ENCODE measurements at regions not wholly inside any gene's neighbourhood (a gene's known extent, or its start where the extent isn't known, plus 50 kb on each side); places are given as distances from the start of the nearest gene placed in this dataset.
"Not testable (repeated sequence)": the region's sequence is repeated elsewhere in the genome, so short reads cannot be mapped to it uniquely, and the experiment has no call there.

DNA sequence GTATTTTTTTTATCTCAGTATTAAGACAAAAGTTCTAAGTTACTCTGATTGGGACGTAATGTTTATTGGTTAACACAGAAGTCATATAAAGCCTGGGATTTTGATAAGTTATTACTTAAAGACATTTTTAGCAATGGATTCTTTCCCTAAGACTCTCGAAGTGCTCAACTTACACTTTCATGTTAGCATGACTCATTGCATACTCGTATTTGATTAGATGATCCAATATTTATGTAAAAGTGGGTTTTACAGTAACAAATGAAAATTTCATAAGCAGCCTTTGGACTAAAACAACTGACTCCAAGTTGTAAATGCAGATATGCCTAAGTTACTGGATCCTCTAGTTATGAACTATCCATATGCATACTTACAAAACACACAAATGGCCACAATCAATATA is 567.7 kb upstream of the NUDT12 start:
- no peak for DNase-seq
- Histone ChIP-seq H3K27ac (no peak overlapping the region), H3K36me3 (no peaks in the 10 kb centered on the region), H3K27me3 (no peaks in the 10 kb centered on the region), H3K4me3 (no peak overlapping the region), H3K9me3 (replicated peaks) (no peaks in the 10 kb centered on the region), H3K4me1 (no peaks in the 10 kb centered on the region)

DNA sequence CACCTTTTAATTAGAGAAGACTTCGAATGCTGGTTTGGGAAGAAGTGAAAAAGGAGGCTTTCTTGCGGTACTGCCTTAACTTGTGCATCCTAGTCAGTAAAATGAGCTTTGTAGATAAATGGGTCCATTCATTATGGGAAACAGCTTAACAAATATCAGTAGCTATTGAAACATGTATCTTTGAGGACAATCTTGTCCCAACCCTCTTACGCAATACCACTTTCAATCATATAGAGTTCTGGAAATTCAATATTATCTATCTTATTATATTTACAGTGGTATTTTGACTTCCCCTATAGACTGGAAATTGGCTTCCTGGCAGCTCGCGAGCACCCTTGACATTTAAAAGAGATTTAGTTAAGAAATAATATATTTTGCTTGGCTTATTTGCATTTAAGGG is 565.8 kb upstream of the NUDT12 start:
- no peaks in the 10 kb centered on the region for H3K27me3 ChIP-seq
- no peak overlapping the region for H3K4me3 ChIP-seq
- H3K36me3 ChIP-seq: no peaks in the 10 kb centered on the region
- H3K27ac ChIP-seq: no peak overlapping the region
- no peaks in the 10 kb centered on the region for H3K4me1 ChIP-seq
- H3K9me3 ChIP-seq (replicated peaks): no peaks in the 10 kb centered on the region
- DNase-seq: no peak

DNA sequence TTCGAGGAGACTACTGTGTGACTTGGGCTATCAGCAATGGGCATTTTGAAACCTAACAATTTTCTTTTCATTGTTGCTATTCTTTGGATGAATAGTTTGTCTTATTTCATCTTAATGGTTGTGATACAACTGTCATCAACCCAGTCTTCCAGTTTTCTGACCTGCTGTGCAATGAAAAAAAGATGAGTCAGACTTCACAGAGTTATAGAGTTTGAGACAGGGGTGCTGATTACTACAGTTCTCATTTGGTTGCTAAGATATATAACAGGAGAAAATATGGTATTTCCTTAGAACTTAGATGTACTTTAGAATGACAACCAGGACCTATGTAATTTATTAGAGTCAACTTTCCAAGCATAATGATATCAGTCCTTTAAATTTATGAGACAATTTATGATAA is 564.4 kb upstream of the NUDT12 start:
- Histone ChIP-seq H3K9me3 (replicated peaks) (no peaks in the 10 kb centered on the region), H3K4me1 (no peaks in the 10 kb centered on the region), H3K36me3 (no peaks in the 10 kb centered on the region), H3K4me3 (no peak overlapping the region), H3K27me3 (no peaks in the 10 kb centered on the region), H3K27ac (no peak overlapping the region)
- DNase-seq: no peak

DNA sequence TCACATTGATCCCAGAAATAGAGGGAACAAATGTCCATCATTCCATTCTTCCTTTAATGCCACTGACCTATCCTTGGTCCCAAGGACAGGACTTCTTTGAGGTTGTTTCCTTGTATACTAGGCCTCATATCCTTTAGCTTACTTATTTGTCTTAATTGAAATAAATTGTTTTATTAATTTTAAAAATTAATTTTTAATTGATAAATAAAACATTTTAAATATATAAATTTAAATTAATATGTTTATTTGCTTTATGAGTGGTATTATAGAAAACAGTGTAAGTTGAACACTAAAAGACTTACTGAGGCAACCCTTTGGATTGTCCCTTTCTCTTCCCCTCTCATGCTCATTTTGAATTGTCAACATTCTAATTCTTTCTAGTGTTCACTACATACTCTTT is 556.9 kb upstream of the NUDT12 start:
- Histone ChIP-seq H3K27me3 (no peaks in the 10 kb centered on the region), H3K4me3 (no peak overlapping the region), H3K36me3 (no peaks in the 10 kb centered on the region), H3K9me3 (replicated peaks) (no peaks in the 10 kb centered on the region), H3K4me1 (no peaks in the 10 kb centered on the region), H3K27ac (no peak overlapping the region)
- no peak for DNase-seq

DNA sequence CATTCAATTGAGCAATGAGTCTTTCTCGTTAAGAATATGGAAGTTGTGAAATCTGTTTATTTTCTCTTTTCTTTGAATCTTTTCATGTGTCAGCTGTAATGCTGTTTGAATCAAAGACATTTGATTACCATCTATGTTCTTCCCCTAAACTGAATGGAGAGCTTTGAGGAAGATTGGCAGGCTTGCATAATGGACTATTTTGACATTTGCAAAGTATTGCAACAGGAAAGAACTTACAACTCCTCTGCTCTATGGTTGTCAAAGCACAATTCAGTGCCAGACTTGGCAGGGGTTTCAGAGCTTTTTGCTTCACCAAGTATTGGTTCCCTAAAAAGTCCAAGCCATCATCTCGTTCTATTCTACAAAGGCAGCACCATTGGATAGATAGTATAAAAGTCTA is 549.0 kb upstream of the NUDT12 start:
- Histone ChIP-seq H3K27ac (no peak overlapping the region), H3K36me3 (no peaks in the 10 kb centered on the region), H3K27me3 (no peaks in the 10 kb centered on the region), H3K4me3 (no peak overlapping the region), H3K9me3 (replicated peaks) (no peaks in the 10 kb centered on the region; the same call in 1 of the 2 replicates), H3K4me1 (no peaks in the 10 kb centered on the region)
- no peak for DNase-seq

DNA sequence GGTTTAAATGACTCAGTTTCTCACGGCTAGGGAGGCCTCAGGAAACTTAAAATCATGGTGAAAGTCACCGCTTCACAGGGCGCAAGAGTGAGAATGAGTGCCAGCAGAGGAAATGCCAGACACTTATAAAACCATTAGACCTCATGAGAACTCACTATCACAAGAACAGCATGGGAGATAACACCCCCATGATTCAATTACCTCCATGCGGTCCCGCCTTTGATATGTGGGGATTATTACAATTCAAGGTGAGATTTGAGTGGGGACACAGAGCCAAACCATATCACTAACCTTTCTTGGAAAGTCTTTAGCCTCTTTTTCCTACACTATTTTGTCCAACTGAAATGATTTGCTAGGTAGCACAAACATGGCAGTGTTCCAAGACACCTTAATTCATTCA is 533.9 kb upstream of the NUDT12 start:
- no peaks in the 10 kb centered on the region; the same call in 1 of the 2 replicates for H3K4me1 ChIP-seq
- DNase-seq: no peak
- H3K36me3 ChIP-seq: no peaks in the 10 kb centered on the region
- H3K27me3 ChIP-seq: no peaks in the 10 kb centered on the region
- no peak overlapping the region for H3K27ac ChIP-seq
- H3K4me3 ChIP-seq: no peak overlapping the region
- H3K9me3 ChIP-seq (replicated peaks): no peaks in the 10 kb centered on the region

DNA sequence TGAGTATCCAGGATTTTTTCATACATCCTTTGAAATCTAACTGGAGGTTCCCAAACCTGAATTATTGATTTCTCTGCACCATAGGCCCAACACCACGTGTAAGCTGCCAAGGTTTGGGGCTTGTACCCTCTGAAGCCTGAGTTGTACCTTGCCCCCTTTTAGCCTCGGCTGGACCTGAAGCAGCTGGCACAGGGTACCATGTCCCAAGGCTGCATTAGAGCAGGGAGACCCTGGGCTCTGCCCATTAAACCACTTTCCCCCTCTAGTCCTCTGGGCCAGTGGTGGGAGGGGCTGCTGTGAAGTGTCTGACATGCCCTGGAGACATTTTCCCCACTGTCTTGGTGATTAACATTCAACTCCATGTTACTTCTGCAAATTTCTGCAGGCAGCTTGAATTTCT is 532.9 kb upstream of the NUDT12 start:
- Histone ChIP-seq H3K4me3 (no peak overlapping the region), H3K27ac (no peak overlapping the region), H3K27me3 (no peaks in the 10 kb centered on the region), H3K4me1 (no peaks in the 10 kb centered on the region), H3K36me3 (no peaks in the 10 kb centered on the region), H3K9me3 (replicated peaks) (no peaks in the 10 kb centered on the region)
- DNase-seq: no peak

DNA sequence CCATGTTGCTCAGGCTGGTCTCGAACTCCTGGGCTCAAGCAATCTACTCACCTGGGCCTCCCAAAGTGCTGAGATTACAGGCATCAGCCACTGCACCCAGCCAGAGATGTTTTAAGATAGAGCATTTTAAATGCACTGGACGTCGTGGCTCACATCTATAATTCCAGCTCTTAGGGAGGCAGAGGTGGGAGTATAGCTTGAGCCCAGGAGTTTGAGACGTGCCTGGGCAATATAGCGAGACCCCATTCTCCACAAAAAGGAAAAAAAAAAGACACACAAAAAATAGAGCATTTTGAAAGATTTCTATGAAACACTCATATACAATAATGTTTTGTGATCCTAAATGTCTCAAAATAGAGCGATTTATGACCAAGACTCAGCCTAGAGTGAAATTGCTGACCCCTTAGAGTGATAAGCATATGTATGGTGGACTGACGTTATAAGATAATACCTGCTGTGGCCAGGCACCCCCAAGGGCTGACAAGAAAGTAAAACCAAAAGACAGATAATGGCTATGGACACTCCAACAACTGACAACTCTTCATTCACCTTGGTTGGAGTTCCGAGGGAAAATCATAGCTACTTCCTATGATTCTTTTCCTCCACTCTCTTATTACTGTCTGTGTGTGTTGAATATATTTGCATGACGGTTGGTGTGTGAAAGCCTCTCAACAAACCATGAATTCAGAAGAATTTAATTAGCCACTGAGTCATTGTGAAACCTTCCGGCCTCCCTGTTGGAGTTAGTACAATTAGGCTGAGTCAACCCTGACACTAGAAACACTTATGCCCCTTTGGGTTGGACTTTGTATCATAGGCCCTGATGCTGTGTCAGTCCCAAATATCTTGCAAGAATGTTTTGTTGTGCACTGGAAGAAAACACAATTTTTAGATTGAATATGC is 526.5 kb upstream of the NUDT12 start:
- no peak for DNase-seq
- H3K4me3 ChIP-seq: no peak overlapping the region
- H3K9me3 ChIP-seq (replicated peaks): no peaks in the 10 kb centered on the region
- H3K4me1 ChIP-seq: no peaks in the 10 kb centered on the region
- H3K36me3 ChIP-seq: no peaks in the 10 kb centered on the region
- no peaks in the 10 kb centered on the region for H3K27me3 ChIP-seq
- H3K27ac ChIP-seq: no peak overlapping the region

DNA sequence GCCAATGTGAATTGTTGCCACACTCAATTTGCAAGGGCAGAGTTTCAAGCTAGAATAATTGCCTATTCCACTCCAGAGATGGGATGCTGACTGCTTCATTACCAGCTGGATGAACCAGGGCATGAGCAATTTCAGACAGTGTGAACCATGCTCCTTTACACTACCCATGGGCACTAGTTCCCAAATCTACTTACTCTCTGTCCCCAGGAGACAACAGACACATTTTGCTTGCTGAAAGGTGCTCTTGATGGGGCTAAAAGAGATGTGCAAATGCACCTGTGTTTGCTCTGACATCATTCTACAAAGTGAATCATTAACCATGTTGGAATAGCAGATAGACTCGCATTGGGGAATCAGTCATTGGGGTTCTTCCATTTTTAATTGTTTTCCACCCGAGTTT is 522.3 kb upstream of the NUDT12 start:
- H3K4me3 ChIP-seq: no peak overlapping the region
- H3K27me3 ChIP-seq: no peaks in the 10 kb centered on the region
- no peak for DNase-seq
- H3K4me1 ChIP-seq: no peaks in the 10 kb centered on the region
- H3K36me3 ChIP-seq: no peaks in the 10 kb centered on the region
- H3K27ac ChIP-seq: no peak overlapping the region
- no peaks in the 10 kb centered on the region for H3K9me3 ChIP-seq (replicated peaks)

DNA sequence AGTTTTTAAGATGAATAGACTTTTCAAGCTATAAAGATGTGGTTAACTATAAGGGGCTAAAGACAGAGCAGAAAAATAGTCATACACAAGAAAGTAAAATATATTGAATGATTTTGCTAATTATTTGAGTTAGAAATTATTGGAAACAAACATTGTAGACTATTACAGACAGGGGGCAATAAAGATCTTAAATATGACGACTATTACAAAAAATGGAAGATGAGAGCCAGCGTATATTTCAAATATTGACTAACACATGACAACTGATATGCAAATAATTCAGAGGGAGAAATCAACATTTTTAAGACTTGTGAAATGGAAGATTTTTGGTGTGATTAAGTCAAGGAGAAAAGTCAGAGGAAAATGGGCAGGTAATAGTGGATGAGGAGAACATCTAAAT is 520.2 kb upstream of the NUDT12 start:
- no peaks in the 10 kb centered on the region for H3K9me3 ChIP-seq (replicated peaks)
- no peaks in the 10 kb centered on the region for H3K4me1 ChIP-seq
- no peak for DNase-seq
- H3K36me3 ChIP-seq: no peaks in the 10 kb centered on the region
- H3K27me3 ChIP-seq: no peaks in the 10 kb centered on the region
- no peak overlapping the region for H3K27ac ChIP-seq
- H3K4me3 ChIP-seq: no peak overlapping the region

DNA sequence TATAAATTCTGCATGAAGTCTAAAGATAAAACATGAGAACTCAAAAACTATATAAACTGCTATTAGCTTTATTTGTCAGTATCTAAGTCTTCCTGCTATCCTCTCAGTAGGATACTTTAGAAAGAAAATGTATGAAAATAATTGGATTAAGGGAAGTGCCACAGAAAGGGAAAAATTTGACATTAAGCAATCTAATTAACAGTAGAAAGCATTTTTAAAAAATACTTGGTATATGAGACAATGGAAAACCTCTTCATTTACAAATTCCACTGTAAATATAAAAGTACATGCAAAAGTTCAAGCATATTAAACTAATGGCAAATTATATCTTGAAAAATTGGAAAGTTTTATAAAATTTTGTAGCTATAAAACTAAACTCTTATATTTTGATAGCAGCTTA is 518.6 kb upstream of the NUDT12 start:
- no peak for DNase-seq
- no peaks in the 10 kb centered on the region for H3K36me3 ChIP-seq

DNA sequence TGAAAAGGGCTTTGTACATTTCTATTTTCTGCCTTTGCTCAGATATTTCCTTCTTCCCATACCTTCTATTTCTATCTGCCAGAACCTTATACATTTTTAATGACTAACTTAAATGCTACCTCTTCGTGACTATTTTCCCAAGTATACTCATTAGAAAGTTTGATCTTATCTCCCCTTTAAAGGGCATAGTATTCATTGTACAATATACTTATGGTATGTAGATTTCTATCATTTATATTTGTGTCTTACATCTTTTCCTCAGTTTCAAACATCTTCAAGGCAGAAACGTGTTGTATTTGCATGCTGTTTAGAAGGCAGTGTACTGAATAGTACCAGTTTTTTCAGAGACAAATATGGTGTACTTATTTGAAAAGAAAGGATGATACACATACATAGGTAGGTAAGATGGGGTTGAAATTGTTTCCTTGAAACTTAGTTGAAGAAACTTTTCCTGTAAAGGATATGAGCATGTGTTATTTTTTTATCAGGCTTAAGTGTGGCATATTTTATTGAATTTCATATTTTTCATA is 518.1 kb upstream of the NUDT12 start:
- no peaks in the 10 kb centered on the region for H3K27me3 ChIP-seq
- H3K27ac ChIP-seq: no peak overlapping the region
- no peak overlapping the region for H3K4me3 ChIP-seq
- H3K9me3 ChIP-seq (replicated peaks): no peaks in the 10 kb centered on the region
- DNase-seq: no peak
- H3K36me3 ChIP-seq: no peaks in the 10 kb centered on the region
- no peaks in the 10 kb centered on the region for H3K4me1 ChIP-seq

More for the DNA sequence above, 518.6 kb upstream of the NUDT12 start:
- no peaks in the 10 kb centered on the region for H3K27me3 ChIP-seq
- H3K27ac ChIP-seq: no peak overlapping the region
- no peak overlapping the region for H3K4me3 ChIP-seq
- no peaks in the 10 kb centered on the region for H3K9me3 ChIP-seq (replicated peaks)
- no peaks in the 10 kb centered on the region for H3K4me1 ChIP-seq

DNA sequence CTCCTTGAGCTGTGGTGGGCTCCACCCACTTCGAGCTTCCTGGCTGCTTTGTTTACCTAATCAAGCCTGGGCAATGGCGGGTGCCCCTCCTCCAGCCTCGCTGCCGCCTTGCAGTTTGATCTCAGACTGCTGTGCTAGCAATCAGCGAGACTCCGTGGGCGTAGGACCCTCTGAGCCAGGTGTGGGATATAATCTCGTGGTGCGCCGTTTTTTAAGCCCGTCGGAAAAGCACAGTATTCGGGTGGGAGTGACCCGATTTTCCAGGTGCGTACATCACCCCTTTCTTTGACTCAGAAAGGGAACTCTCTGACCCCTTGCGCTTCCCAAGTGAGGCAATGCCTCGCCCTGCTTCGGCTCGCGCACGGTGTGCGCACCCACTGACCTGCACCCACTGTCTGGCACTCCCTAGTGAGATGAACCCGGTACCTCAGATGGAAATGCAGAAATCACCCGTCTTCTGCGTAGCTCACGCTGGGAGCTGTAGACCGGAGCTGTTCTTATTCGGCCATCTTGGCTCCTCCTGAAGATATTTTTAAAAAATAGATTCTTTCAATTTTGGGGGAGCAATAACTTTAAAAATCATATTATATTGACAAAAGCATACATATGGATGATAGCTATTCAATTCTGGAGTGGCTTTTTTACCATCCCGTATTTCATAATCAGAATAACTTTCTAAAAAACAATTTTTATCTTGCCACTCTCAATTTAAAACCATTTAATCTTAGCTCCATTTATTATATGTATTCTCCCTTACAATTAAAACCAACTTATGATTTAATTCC is 517.5 kb upstream of the NUDT12 start:
- H3K4me3 ChIP-seq, DNase-seq: not testable (repeated sequence)

DNA sequence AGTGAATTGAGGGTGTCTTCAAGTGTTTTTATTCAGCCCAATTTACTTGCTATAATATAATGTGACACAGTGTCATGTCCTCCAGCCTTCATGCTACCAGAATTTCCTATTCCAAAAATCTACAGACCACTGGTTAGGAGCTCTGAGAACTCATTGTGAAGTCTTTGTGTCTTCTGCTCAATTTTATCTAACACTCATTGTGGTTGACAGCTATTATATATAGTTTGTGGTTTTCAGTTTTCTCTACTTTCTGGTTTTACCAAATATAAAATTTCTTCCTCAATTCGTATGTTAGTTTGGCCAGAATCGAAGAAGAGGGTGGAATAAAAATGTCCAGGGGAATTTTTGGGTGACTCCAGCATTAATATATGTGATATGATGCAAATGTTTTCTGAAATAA is 509.3 kb upstream of the NUDT12 start:
- Histone ChIP-seq H3K27me3 (no peaks in the 10 kb centered on the region), H3K4me1 (no peaks in the 10 kb centered on the region), H3K36me3 (no peaks in the 10 kb centered on the region), H3K9me3 (replicated peaks) (no peaks in the 10 kb centered on the region), H3K4me3 (no peak overlapping the region), H3K27ac (no peak overlapping the region)
- DNase-seq: no peak

More for the DNA sequence above, 517.5 kb upstream of the NUDT12 start:
- H3K27ac ChIP-seq; H3K4me1 ChIP-seq; H3K36me3 ChIP-seq; H3K27me3 ChIP-seq; H3K9me3 ChIP-seq (replicated peaks): not testable (repeated sequence)

DNA sequence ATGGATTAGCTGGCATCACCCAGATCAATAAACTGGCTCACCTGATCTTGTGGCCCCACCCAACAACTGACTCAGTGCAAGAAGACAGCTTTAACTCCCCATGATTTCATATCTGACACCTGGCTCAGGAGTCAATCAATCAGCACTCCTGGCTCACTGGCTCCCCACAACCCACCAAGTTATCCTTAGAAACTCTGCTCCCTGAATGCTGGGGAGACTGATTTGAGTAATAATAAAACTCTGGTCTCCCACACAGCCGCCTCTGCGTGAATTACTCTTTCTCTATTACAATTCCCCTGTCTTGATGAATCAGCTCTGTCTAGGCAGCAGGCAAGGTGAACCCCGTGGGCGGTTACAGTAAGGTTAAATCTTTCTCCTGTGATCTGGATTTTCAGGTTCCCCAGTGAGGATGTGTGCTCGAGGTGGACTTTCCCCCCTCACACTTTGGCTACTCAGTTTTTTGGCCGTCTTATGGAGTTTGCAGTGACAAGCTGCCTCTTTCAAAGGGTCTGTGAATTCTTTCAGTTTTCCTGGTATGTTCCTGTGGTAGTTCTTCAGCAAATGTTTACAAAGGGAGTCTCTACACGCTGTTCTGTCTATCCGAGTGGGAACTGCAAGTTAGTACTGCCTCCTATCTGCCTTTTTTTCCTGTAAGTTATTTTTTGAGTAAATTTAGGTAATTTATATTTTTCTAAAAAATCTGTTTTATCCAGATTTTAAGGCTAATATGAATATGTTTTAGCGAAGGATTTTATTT is 500.2 kb upstream of the NUDT12 start:
- DNase-seq: no peak
- H3K4me3 ChIP-seq: no peak overlapping the region
- H3K27me3 ChIP-seq: no peaks in the 10 kb centered on the region
- H3K36me3 ChIP-seq: no peaks in the 10 kb centered on the region
- H3K27ac ChIP-seq: no peak overlapping the region
- no peaks in the 10 kb centered on the region for H3K9me3 ChIP-seq (replicated peaks)
- no peaks in the 10 kb centered on the region for H3K4me1 ChIP-seq

All from SJCRH30 (cell line).